WTC11 (cell line): ENCODE measurements at regions not wholly inside any gene's neighbourhood (a gene's known extent, or its start where the extent isn't known, plus 50 kb on each side); places are given as distances from the start of the nearest gene placed in this dataset.

Experiments
- ATAC-seq: fragments of 200-7000 bp; cut with Tn5 transposase; 2 replicates; pipeline ENCODE4 v1.10.0; 2021; ENCODE audit warnings: mild to moderate bottlenecking, moderate library complexity
- CTCF ChIA-PET: fragments of 300-600 bp; sonication (Branson Sonifier 250); formaldehyde crosslinking; loops from one replicate; lab custom pipeline; 2021; ENCODE audit warnings: antibody characterized with exemption; lab: Charles Lee
- POLR2A ChIA-PET: fragments of 350-600 bp; sonication (Branson Sonifier 250); formaldehyde crosslinking; loops from one replicate; lab custom pipeline; 2021; ENCODE audit warnings: antibody characterized with exemption; lab: Charles Lee
- DNase-seq: peaks from one replicate; pipeline ENCODE4 v3.0.0; 2021; ENCODE audit warnings: low spot score
- H3K27ac Mint-ChIP-seq: 2 replicates; pipeline ENCODE4 v1.8.0; 2021; ENCODE audit warnings: mixed read lengths
- H3K27me3 Mint-ChIP-seq: 2 replicates; pipeline ENCODE4 v1.8.0; 2021; ENCODE audit warnings: low read depth, mild to moderate bottlenecking, moderate library complexity, mixed read lengths
- H3K36me3 Mint-ChIP-seq: 2 replicates; pipeline ENCODE4 v1.8.0; 2021; ENCODE audit warnings: mixed read lengths
- H3K4me1 Mint-ChIP-seq: 2 replicates; pipeline ENCODE4 v1.8.0; 2022; ENCODE audit warnings: mixed read lengths
- H3K4me3 Mint-ChIP-seq: 2 replicates; pipeline ENCODE4 v1.8.0; 2021; ENCODE audit warnings: mild to moderate bottlenecking, moderate library complexity, mixed read lengths
- H3K9me3 Mint-ChIP-seq: 2 replicates; pipeline ENCODE4 v1.8.0; 2021; ENCODE audit warnings: mixed read lengths
- CBFB ChIP-seq: sonication (generic); formaldehyde crosslinking; IDR thresholded peaks from 2 replicates; pipeline ENCODE4 v1.8.1; 2022; ENCODE audit warnings: mild to moderate bottlenecking, low read depth, missing genetic modification reagents
- CREB1 ChIP-seq: sonication (generic); formaldehyde crosslinking; IDR thresholded peaks from 2 replicates; pipeline ENCODE4 v1.8.0; 2023; ENCODE audit warnings: mild to moderate bottlenecking, missing genetic modification reagents
- GRHL2 ChIP-seq: fragments of 250-450 bp; sonication (Bioruptor Pico); IDR thresholded peaks from 2 replicates; pipeline ENCODE4 v1.8.0; 2022; ENCODE audit warnings: mild to moderate bottlenecking, moderate library complexity; ENCODE audit not compliant: insufficient replicate concordance, severe bottlenecking
- GTF2I ChIP-seq: fragments of 250-450 bp; sonication (Bioruptor Pico); conservative IDR thresholded peaks from 2 replicates; pipeline ENCODE4 v1.4.0; 2021; ENCODE audit warnings: mild to moderate bottlenecking
- IRF2 ChIP-seq: sonication (generic); formaldehyde crosslinking; IDR thresholded peaks from 2 replicates; pipeline ENCODE4 v1.8.0; 2022; ENCODE audit warnings: low read depth, missing genetic modification reagents, borderline replicate concordance
- KAT7 ChIP-seq: sonication (generic); formaldehyde crosslinking; IDR thresholded peaks from 2 replicates; pipeline ENCODE4 v1.8.1; 2023; ENCODE audit warnings: missing genetic modification reagents, mild to moderate bottlenecking, borderline replicate concordance
- NFE2L1 ChIP-seq: sonication (generic); formaldehyde crosslinking; IDR thresholded peaks from 2 replicates; pipeline ENCODE4 v1.8.1; 2023; ENCODE audit warnings: missing genetic modification reagents
- NR2C2 ChIP-seq: sonication (generic); formaldehyde crosslinking; IDR thresholded peaks from 2 replicates; pipeline ENCODE4 v1.8.0; 2022; ENCODE audit warnings: mild to moderate bottlenecking, missing genetic modification reagents
- NR3C1 ChIP-seq: sonication (generic); formaldehyde crosslinking; conservative IDR thresholded peaks from 2 replicates; pipeline ENCODE4 v1.8.1; 2023; ENCODE audit warnings: low read depth, mild to moderate bottlenecking, missing genetic modification reagents
- RELA ChIP-seq: sonication (generic); formaldehyde crosslinking; IDR thresholded peaks from 2 replicates; pipeline ENCODE4 v1.8.1; 2022; ENCODE audit warnings: missing genetic modification reagents, mild to moderate bottlenecking, borderline replicate concordance
- SP1 ChIP-seq: sonication (generic); formaldehyde crosslinking; conservative IDR thresholded peaks from 2 replicates; pipeline ENCODE4 v1.8.1; 2022; ENCODE audit warnings: missing genetic modification reagents
- TEAD4 ChIP-seq: sonication (generic); formaldehyde crosslinking; IDR thresholded peaks from 2 replicates; pipeline ENCODE4 v1.8.0; 2022; ENCODE audit warnings: mild to moderate bottlenecking, missing genetic modification reagents
- ZNF232 ChIP-seq: sonication (generic); formaldehyde crosslinking; IDR thresholded peaks from 2 replicates; pipeline ENCODE4 v1.8.0; 2022; ENCODE audit warnings: mild to moderate bottlenecking, missing genetic modification reagents
- ZNF423 ChIP-seq: fragments of 250-450 bp; sonication (Bioruptor Pico); IDR thresholded peaks from 2 replicates; pipeline ENCODE4 v2.1.2; 2022; ENCODE audit warnings: mild to moderate bottlenecking, moderate library complexity
- TF ChIP-seq, protein P1 (sequence below): sonication (generic); formaldehyde crosslinking; IDR thresholded peaks from 2 replicates; pipeline ENCODE4 v1.8.0; 2022; ENCODE audit warnings: mild to moderate bottlenecking, missing genetic modification reagents
- TF ChIP-seq, protein P2 (sequence below): fragments of 250-450 bp; sonication (Bioruptor Pico); IDR thresholded peaks from 2 replicates; pipeline ENCODE4 v1.9.0; 2021; ENCODE audit warnings: mild to moderate bottlenecking
- TF ChIP-seq, protein P3 (sequence below): sonication (generic); formaldehyde crosslinking; IDR thresholded peaks from 2 replicates; pipeline ENCODE4 v1.8.1; 2023; ENCODE audit warnings: mild to moderate bottlenecking, missing genetic modification reagents, moderate library complexity
- TF ChIP-seq, protein P4 (sequence below): sonication (generic); formaldehyde crosslinking; conservative IDR thresholded peaks from 2 replicates; pipeline ENCODE4 v1.8.1; 2023; ENCODE audit warnings: mild to moderate bottlenecking, low read depth, missing genetic modification reagents, moderate library complexity
- TF ChIP-seq, protein P5 (sequence below): sonication (generic); formaldehyde crosslinking; IDR thresholded peaks from 2 replicates; pipeline ENCODE4 v1.8.1; 2023; ENCODE audit warnings: mild to moderate bottlenecking, missing genetic modification reagents, borderline replicate concordance
- TF ChIP-seq, protein P6 (sequence below): sonication (generic); formaldehyde crosslinking; IDR thresholded peaks from 2 replicates; pipeline ENCODE4 v1.8.0; 2022; ENCODE audit warnings: mild to moderate bottlenecking, missing genetic modification reagents

DNA sequence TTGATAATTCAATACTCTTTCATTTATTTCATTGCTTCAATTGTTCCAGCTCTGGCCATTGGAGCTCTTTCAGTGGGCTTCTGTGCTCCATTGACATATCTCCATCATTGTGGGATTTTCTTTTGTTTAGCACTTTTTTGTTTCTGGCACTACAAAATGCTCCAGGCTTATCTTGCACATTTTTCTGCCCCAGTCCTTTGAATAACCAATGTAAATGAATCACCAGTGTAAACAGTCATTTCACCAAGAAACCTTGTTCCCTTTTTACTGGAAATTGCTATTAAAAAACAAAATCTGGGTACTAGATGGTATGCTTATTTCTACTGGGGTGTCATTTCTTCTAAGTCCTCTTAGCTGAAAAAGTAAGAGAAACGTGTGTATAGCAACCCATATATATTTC is 173.0 kb upstream of the LYPLAL1 start:
- Mint-ChIP-seq H3K27ac (no peak overlapping the region), H3K27me3 (no peaks in the 10 kb centered on the region), H3K9me3 (peaks cover 14% of the 10 kb centered on the region), H3K4me1 (no peaks in the 10 kb centered on the region), H3K36me3 (no peaks in the 10 kb centered on the region), H3K4me3 (no peak overlapping the region)
- ATAC-seq (no peak), DNase-seq (no peak)
- ChIA-PET CTCF (no interaction called here), POLR2A (no interaction called here)
- TF ChIP-seq, protein P1, sequence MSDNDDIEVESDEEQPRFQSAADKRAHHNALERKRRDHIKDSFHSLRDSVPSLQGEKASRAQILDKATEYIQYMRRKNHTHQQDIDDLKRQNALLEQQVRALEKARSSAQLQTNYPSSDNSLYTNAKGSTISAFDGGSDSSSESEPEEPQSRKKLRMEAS (CRISPR knock-in tag): no peak
- TF ChIP-seq, protein P2, sequence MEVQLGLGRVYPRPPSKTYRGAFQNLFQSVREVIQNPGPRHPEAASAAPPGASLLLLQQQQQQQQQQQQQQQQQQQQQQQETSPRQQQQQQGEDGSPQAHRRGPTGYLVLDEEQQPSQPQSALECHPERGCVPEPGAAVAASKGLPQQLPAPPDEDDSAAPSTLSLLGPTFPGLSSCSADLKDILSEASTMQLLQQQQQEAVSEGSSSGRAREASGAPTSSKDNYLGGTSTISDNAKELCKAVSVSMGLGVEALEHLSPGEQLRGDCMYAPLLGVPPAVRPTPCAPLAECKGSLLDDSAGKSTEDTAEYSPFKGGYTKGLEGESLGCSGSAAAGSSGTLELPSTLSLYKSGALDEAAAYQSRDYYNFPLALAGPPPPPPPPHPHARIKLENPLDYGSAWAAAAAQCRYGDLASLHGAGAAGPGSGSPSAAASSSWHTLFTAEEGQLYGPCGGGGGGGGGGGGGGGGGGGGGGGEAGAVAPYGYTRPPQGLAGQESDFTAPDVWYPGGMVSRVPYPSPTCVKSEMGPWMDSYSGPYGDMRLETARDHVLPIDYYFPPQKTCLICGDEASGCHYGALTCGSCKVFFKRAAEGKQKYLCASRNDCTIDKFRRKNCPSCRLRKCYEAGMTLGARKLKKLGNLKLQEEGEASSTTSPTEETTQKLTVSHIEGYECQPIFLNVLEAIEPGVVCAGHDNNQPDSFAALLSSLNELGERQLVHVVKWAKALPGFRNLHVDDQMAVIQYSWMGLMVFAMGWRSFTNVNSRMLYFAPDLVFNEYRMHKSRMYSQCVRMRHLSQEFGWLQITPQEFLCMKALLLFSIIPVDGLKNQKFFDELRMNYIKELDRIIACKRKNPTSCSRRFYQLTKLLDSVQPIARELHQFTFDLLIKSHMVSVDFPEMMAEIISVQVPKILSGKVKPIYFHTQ (CRISPR knock-in tag): no peak
- TF ChIP-seq CBFB (CRISPR knock-in tag) (no peak), NR2C2 (CRISPR knock-in tag) (no peak), NR3C1 (CRISPR knock-in tag) (no peak), GRHL2 (CRISPR knock-in tag) (no peak), SP1 (CRISPR knock-in tag) (no peak), NFE2L1 (CRISPR knock-in tag) (no peak), GTF2I (no peak), ZNF232 (no peak), TEAD4 (CRISPR knock-in tag) (no peak), IRF2 (CRISPR knock-in tag) (no peak), ZNF423 (CRISPR knock-in tag) (no peak)
- TF ChIP-seq, protein P3, sequence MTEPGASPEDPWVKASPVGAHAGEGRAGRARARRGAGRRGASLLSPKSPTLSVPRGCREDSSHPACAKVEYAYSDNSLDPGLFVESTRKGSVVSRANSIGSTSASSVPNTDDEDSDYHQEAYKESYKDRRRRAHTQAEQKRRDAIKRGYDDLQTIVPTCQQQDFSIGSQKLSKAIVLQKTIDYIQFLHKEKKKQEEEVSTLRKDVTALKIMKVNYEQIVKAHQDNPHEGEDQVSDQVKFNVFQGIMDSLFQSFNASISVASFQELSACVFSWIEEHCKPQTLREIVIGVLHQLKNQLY (CRISPR knock-in tag): no peak
- TF ChIP-seq, protein P4, sequence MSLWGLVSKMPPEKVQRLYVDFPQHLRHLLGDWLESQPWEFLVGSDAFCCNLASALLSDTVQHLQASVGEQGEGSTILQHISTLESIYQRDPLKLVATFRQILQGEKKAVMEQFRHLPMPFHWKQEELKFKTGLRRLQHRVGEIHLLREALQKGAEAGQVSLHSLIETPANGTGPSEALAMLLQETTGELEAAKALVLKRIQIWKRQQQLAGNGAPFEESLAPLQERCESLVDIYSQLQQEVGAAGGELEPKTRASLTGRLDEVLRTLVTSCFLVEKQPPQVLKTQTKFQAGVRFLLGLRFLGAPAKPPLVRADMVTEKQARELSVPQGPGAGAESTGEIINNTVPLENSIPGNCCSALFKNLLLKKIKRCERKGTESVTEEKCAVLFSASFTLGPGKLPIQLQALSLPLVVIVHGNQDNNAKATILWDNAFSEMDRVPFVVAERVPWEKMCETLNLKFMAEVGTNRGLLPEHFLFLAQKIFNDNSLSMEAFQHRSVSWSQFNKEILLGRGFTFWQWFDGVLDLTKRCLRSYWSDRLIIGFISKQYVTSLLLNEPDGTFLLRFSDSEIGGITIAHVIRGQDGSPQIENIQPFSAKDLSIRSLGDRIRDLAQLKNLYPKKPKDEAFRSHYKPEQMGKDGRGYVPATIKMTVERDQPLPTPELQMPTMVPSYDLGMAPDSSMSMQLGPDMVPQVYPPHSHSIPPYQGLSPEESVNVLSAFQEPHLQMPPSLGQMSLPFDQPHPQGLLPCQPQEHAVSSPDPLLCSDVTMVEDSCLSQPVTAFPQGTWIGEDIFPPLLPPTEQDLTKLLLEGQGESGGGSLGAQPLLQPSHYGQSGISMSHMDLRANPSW (CRISPR knock-in tag): no peak
- TF ChIP-seq, protein P5, sequence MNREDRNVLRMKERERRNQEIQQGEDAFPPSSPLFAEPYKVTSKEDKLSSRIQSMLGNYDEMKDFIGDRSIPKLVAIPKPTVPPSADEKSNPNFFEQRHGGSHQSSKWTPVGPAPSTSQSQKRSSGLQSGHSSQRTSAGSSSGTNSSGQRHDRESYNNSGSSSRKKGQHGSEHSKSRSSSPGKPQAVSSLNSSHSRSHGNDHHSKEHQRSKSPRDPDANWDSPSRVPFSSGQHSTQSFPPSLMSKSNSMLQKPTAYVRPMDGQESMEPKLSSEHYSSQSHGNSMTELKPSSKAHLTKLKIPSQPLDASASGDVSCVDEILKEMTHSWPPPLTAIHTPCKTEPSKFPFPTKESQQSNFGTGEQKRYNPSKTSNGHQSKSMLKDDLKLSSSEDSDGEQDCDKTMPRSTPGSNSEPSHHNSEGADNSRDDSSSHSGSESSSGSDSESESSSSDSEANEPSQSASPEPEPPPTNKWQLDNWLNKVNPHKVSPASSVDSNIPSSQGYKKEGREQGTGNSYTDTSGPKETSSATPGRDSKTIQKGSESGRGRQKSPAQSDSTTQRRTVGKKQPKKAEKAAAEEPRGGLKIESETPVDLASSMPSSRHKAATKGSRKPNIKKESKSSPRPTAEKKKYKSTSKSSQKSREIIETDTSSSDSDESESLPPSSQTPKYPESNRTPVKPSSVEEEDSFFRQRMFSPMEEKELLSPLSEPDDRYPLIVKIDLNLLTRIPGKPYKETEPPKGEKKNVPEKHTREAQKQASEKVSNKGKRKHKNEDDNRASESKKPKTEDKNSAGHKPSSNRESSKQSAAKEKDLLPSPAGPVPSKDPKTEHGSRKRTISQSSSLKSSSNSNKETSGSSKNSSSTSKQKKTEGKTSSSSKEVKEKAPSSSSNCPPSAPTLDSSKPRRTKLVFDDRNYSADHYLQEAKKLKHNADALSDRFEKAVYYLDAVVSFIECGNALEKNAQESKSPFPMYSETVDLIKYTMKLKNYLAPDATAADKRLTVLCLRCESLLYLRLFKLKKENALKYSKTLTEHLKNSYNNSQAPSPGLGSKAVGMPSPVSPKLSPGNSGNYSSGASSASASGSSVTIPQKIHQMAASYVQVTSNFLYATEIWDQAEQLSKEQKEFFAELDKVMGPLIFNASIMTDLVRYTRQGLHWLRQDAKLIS (CRISPR knock-in tag): no peak

DNA sequence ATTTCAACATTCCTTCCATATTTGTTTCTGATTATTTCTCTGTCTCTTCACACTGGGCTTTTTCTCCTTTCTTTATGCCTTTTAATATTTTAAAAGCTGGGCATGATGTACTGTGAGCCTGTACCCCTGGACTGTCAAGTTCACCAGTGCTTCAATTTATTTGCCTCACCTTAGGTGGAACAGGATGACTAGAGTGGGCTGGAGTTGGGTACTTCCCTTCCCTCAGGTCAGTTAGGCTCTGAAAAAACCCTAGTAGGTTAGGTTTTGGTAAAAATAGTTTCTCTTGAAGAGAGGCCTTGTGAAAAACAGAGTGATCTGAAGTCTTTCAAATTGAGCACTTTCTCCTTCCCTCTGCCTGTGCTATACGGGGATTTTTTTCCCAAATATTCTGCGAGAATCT is 163.0 kb upstream of the LYPLAL1 start:
- CTCF ChIA-PET: no interaction called here
- no peak for DNase-seq
- H3K36me3 Mint-ChIP-seq: no peaks in the 10 kb centered on the region
- H3K4me3 Mint-ChIP-seq: no peak overlapping the region
- no peak for TF ChIP-seq KAT7 (CRISPR knock-in tag)
- no peak for TF ChIP-seq CREB1
- TF ChIP-seq, protein P6, sequence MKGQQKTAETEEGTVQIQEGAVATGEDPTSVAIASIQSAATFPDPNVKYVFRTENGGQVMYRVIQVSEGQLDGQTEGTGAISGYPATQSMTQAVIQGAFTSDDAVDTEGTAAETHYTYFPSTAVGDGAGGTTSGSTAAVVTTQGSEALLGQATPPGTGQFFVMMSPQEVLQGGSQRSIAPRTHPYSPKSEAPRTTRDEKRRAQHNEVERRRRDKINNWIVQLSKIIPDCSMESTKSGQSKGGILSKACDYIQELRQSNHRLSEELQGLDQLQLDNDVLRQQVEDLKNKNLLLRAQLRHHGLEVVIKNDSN (CRISPR knock-in tag): no peak
- TF ChIP-seq RELA (CRISPR knock-in tag): no peak
- H3K9me3 Mint-ChIP-seq: peaks cover 5% of the 10 kb centered on the region
- H3K27me3 Mint-ChIP-seq: no peaks in the 10 kb centered on the region; the same call in 1 of the 2 replicates
- no peak overlapping the region for H3K27ac Mint-ChIP-seq
- POLR2A ChIA-PET: no interaction called here
- H3K4me1 Mint-ChIP-seq: no peaks in the 10 kb centered on the region
- ATAC-seq: no peak
